ENCODE measurements at regions not wholly inside any gene's neighbourhood (a gene's known extent, or its start where the extent isn't known, plus 50 kb on each side); places are given as distances from the start of the nearest gene placed in this dataset.
A peak's percentile ranks its signal among the peaks of the same experiment; 100 is the strongest.
"Not testable (repeated sequence)": the region's sequence is repeated elsewhere in the genome, so short reads cannot be mapped to it uniquely, and the experiment has no call there.

DNA sequence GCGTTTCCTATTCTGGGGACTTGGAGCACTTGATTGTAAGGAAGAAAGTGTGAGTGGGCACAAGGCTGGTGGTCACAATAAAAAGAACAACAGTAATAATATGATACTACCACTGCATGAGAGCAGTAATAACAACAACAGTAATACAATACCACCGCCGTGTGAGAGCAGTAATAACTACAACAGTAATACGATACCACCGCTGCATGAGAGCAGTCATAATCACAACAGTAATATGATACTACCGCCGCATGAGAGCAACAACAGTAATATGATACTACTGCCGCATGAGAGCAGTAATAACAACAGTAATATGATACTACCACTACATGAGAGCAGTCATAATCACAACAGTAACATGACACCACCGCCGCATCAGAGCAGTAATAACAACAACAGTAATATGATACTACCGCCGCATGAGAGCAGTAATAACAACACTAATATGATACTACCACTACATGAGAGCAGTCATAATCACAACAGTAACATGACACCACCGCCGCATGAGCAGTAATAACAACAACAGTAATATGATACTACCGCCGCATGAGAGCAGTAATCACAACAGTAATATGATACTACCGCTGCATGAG, 201.6 kb downstream of the ASMT start:
- TF ChIP-seq, protein P1, sequence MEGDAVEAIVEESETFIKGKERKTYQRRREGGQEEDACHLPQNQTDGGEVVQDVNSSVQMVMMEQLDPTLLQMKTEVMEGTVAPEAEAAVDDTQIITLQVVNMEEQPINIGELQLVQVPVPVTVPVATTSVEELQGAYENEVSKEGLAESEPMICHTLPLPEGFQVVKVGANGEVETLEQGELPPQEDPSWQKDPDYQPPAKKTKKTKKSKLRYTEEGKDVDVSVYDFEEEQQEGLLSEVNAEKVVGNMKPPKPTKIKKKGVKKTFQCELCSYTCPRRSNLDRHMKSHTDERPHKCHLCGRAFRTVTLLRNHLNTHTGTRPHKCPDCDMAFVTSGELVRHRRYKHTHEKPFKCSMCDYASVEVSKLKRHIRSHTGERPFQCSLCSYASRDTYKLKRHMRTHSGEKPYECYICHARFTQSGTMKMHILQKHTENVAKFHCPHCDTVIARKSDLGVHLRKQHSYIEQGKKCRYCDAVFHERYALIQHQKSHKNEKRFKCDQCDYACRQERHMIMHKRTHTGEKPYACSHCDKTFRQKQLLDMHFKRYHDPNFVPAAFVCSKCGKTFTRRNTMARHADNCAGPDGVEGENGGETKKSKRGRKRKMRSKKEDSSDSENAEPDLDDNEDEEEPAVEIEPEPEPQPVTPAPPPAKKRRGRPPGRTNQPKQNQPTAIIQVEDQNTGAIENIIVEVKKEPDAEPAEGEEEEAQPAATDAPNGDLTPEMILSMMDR (IDR thresholded peaks at IDR 0.05; ENCODE audit: control insufficient read depth, extremely low read depth, insufficient read depth), result 0 out of 2 replicates have a peak, but pooled peaks have one; percentile 13
- peak; percentile 14 for DNase-seq (ENCODE audit: low read depth)
- not testable (repeated sequence) for H3K4me3 ChIP-seq (ENCODE audit: low read depth, low read length)

- H3K4me3 ChIP-seq (ENCODE audit: low read depth, low read length), result no peak overlapping the region
- DNase-seq (ENCODE audit: low read depth), result no peak
- TF ChIP-seq, protein P1 (IDR thresholded peaks at IDR 0.05; ENCODE audit: control insufficient read depth, extremely low read depth, insufficient read depth), result no peak
Measured at GRCh38 chrX:1821846-1822245, 207.0 kb downstream of the ASMT start.

GRCh38 chrX:1824855-1825254, 210.0 kb downstream of the ASMT start:
- TF ChIP-seq, protein P1 (IDR thresholded peaks at IDR 0.05; ENCODE audit: control insufficient read depth, extremely low read depth, insufficient read depth), result no peak
- DNase-seq (ENCODE audit: low read depth), result no peak
- no peak overlapping the region for H3K4me3 ChIP-seq (ENCODE audit: low read depth, low read length)

- H3K4me3 ChIP-seq (ENCODE audit: low read depth, low read length), result no peak overlapping the region
- no peak for DNase-seq (ENCODE audit: low read depth)
- TF ChIP-seq, protein P1 (IDR thresholded peaks at IDR 0.05; ENCODE audit: control insufficient read depth, extremely low read depth, insufficient read depth), result no peak
Measured at GRCh38 chrX:1833656-1834360, 218.9 kb downstream of the ASMT start.

GRCh38 chrX:1835056-1835455, 220.2 kb downstream of the ASMT start:
- DNase-seq (ENCODE audit: low read depth), result no peak
- H3K4me3 ChIP-seq (ENCODE audit: low read depth, low read length), result no peak overlapping the region
- TF ChIP-seq, protein P1 (IDR thresholded peaks at IDR 0.05; ENCODE audit: control insufficient read depth, extremely low read depth, insufficient read depth), result no peak

- TF ChIP-seq, protein P1 (IDR thresholded peaks at IDR 0.05; ENCODE audit: control insufficient read depth, extremely low read depth, insufficient read depth), result no peak
- no peak overlapping the region for H3K4me3 ChIP-seq (ENCODE audit: low read depth, low read length)
- no peak for DNase-seq (ENCODE audit: low read depth)
Measured at GRCh38 chrX:1836683-1837082, 221.8 kb downstream of the ASMT start.
